AG09319 (cell line): ENCODE measurements at regions not wholly inside any gene's neighbourhood (a gene's known extent, or its start where the extent isn't known, plus 50 kb on each side); places are given as distances from the start of the nearest gene placed in this dataset.
A peak's percentile ranks its signal among the peaks of the same experiment; 100 is the strongest.

ENCODE experiments used
- DNase-seq: peaks from one replicate; pipeline ENCODE4 v3.0.0-alpha.2; 2010; ENCODE audit warnings: low read depth; ENCODE audit errors: extremely low read depth
- TF ChIP-seq, protein P1 (sequence below): IDR thresholded peaks from 2 replicates; pipeline ENCODE4 v1.5.1; 2011; ENCODE audit warnings: low read depth, mild to moderate bottlenecking, inconsistent platforms, low read length, moderate library complexity

DNA sequence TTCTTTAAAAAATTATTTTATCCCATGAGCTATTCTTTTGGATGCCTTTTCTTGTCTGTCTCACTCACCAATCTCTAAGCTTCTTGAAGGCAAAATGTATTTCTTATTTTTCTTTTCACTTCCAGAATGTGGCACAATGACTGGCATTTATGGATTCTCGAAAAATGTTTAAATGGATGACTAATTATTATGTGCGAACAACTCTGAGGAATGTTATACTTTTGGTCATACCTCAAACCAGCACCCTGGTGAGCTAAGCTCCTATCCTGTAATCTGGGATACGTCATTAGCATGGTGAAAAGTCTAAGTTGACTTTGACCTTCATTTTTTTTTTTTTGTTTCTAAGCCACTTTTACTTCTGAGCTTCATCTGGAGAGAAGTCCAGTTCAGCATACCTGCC is 214.0 kb upstream of the CEP162 start:
- DNase-seq = no peak
- TF ChIP-seq, protein P1, sequence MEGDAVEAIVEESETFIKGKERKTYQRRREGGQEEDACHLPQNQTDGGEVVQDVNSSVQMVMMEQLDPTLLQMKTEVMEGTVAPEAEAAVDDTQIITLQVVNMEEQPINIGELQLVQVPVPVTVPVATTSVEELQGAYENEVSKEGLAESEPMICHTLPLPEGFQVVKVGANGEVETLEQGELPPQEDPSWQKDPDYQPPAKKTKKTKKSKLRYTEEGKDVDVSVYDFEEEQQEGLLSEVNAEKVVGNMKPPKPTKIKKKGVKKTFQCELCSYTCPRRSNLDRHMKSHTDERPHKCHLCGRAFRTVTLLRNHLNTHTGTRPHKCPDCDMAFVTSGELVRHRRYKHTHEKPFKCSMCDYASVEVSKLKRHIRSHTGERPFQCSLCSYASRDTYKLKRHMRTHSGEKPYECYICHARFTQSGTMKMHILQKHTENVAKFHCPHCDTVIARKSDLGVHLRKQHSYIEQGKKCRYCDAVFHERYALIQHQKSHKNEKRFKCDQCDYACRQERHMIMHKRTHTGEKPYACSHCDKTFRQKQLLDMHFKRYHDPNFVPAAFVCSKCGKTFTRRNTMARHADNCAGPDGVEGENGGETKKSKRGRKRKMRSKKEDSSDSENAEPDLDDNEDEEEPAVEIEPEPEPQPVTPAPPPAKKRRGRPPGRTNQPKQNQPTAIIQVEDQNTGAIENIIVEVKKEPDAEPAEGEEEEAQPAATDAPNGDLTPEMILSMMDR = no peak

DNA sequence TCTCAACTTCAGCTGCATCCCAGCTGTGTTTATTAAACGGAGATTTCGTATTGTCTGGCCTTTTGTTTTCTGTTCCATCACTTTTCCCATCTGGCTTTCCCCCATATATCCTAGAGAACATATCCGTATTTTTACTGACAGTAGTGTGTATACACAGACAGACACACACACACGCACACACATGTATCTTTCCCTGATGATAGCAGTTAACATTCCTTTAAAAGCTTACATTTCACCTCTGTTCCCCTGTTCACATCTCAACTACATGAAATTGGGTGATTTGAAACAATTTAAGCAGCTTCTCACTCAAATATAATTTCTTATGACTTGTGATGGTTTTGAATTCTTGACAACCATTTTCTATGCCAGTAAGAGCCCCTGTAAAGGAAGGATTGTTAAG is 207.1 kb upstream of the CEP162 start:
- TF ChIP-seq, protein P1 = no peak

DNA sequence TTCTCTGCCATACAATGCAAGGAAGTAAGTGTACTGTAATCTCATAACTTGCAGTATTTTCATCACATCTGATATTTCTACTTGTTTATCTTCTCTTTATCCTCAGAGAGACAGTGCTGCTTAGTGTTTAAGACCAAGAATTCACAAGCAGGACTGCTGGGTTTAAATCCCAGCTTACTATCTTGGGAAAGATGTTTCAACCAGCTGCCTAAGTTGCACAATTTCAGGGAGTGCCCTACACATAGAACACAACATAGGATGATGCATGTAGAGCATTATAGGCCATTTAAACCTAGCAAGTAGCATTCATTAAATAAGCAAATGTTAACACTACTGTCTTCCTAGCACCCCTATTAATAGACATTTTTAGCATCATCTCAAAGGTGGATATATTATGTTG is 205.2 kb upstream of the CEP162 start:
- TF ChIP-seq, protein P1 = no peak
- DNase-seq = no peak

More for the DNA sequence above, 207.1 kb upstream of the CEP162 start:
- no peak for DNase-seq

DNA sequence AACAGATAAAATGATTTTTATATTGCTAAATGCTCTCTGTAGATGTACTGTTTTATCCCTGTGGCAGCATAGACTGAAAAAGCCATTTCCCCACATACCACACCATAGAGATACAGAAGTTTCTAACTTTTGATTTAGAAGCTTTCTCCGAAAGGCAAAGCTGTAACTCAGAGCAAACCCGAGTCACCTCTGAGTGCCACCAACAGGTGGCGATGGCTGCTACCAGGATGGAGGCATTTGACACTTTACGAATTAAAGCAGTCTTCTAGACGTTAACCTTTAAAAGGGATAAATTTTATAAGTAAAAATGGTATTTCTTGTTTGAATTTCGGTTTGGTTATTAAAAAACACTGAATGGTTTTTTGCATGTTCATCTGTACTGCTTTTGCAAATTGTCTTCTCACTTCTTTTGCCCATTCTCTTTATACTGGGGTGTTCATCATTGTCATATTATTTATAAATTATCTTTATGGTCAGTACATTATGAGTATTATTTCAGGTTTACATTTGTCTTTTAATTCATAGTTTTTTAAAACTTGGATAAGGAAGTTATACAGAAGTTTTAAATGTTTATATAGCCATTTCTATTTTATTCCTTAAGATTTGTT is 201.0 kb upstream of the CEP162 start:
- DNase-seq = no peak
- TF ChIP-seq, protein P1 = peak; percentile 96

DNA sequence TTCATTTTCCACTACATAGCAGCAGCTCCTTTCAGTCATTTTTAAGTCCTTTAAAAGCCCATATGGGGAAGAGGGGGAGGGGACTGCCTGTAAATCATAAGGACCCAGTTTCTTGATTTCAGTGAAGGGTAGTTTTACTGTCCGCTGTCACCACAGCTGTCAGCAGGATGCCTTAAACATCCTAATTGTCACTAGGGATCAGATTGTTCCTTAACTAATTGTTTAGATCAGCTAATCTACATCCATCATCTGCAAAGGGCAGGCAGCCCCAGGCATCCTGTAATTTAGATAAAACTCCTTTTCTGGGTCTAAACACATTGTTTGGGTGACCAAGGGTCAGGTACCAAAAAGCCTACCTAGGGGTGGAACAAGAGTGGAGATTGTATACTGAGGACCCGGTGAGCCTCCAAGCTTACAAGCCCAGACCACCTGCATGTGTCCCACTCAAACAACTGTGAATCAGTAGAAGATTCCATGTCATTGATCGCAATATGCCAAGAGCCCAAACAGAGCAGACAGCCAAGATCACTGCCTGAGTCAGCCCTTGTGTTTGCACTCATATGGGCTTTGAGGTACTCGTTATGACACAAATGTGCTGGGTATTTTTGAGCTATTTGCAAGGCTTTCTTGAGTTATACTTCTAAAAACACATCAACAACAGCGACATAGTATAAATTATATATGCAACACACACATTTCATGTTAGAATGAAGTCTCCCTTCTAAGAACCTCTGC is 198.7 kb upstream of the CEP162 start:
- no peak for DNase-seq

DNA sequence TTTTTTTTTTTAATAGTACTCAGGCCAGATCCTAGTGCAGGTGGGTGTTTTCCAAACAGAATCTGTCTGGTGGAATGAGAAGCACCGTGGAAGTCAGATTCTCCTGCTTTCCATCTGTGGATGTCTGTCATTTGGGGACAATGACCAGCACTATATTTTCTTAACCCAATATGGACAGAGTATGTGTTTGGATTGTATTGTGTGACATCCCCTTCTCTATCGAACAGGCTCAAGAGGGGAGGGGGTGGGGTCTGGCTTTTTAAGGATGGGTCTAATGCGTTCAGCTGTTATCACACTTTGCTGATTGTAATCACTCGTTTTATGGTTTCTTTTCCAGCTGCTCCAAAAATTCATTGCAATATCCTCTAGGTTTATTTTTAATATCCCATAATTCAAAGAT is 197.5 kb upstream of the CEP162 start:
- DNase-seq = no peak
- TF ChIP-seq, protein P1 = no peak

More for the DNA sequence above, 198.7 kb upstream of the CEP162 start:
- TF ChIP-seq, protein P1 = no peak

DNA sequence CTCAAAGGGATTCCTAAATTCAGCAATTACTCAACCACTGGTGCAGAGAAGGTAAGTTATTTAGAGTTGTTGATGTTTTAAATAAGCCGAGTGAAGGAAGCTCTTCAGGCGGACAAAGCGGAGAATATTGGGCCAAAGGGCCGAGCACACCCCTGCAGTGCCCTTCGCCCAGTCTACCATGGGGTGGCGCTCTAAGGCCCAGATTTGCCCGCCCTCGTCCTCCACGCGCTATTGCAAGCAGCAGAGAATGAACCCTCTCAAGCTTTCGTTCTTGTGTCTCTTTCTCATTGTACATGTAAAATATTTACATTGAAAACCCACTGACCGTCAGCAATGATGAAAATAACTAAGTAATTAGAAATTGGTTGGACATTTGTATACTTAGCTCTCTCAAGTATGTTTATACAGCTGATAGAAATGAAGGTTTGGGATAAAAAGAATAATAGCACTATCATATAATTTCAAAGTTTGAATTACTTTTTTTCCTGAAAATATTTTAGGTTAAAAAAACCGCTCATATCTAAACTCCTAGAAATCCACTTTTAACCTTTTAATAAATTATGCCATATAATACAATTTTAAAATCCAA is 195.0 kb upstream of the CEP162 start:
- no peak for DNase-seq
- TF ChIP-seq, protein P1 = peak; percentile 70
